Mesodermal cell (in vitro differentiated cells): ENCODE measurements at regions not wholly inside any gene's neighbourhood (a gene's known extent, or its start where the extent isn't known, plus 50 kb on each side); places are given as distances from the start of the nearest gene placed in this dataset.

ENCODE experiments used
- H3K27ac ChIP-seq: 2 replicates; pipeline ENCODE4 v1.7.0; 2013; ENCODE audit warnings: mild to moderate bottlenecking, low read depth, low read length, moderate library complexity; ENCODE audit not compliant: severe bottlenecking
- H3K36me3 ChIP-seq: 2 replicates; pipeline ENCODE4 v1.7.1; 2013; ENCODE audit warnings: mild to moderate bottlenecking, low read length, moderate library complexity; ENCODE audit not compliant: control insufficient read depth, insufficient read depth
- H3K4me1 ChIP-seq: one replicate; pipeline ENCODE4 v1.7.1; 2013; ENCODE audit warnings: mild to moderate bottlenecking, low read length; ENCODE audit not compliant: insufficient read depth, control insufficient read depth, poor library complexity, severe bottlenecking
- H3K4me3 ChIP-seq: 2 replicates; pipeline ENCODE4 v1.7.0; 2013; ENCODE audit warnings: low read length, control low read depth, mild to moderate bottlenecking; ENCODE audit not compliant: insufficient read depth, poor library complexity, severe bottlenecking; ENCODE audit errors: extremely low read depth
- H3K9me3 ChIP-seq: 2 replicates; pipeline ENCODE4 v1.7.1; 2013; ENCODE audit warnings: mild to moderate bottlenecking, low read length, moderate library complexity; ENCODE audit not compliant: control insufficient read depth
- WGBS, 2 experiments: methylation state at CpG; one replicate each; pipeline ENCODE4 v1.1.5; 2013; ENCODE audit warnings: missing lambda C conversion rate in 2 of 2; ENCODE audit not compliant: insufficient coverage in 2 of 2; 5-methylcytosine and 5-hydroxymethylcytosine counted together

DNA sequence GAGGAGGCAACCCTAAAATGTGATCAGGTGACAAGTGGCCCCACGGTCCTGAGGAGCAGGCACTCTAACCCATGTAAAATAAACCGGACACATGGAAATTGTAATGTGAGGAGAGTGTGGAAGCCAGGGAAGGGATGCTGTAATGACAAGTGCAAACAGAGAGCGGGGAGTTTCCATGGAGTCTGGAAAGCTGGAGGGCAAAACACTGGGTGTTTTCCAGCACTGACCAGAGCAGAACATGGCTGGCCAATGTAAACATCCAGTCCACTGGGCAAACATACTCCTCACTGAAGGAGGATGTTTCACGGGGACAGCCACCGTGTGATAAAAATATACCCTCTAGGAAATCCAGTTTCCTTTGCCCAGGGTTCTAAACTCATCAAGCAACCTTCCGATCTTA is 219.0 kb upstream of the JARID2 start:
- H3K4me3 ChIP-seq = no peak overlapping the region
- no peaks in the 10 kb centered on the region for H3K4me1 ChIP-seq
- WGBS, 2 experiments = 93 to 94% methylated on average over 3 to 5 of the region's 6 CpGs
- H3K27ac ChIP-seq = no peak overlapping the region
- H3K36me3 ChIP-seq = no peaks in the 10 kb centered on the region
- H3K9me3 ChIP-seq = peaks cover 4% of the 10 kb centered on the region

- Histone ChIP-seq H3K27ac (no peak overlapping the region), H3K36me3 (no peaks in the 10 kb centered on the region), H3K4me3 (no peak overlapping the region), H3K4me1 (no peaks in the 10 kb centered on the region), H3K9me3 (peaks cover 4% of the 10 kb centered on the region)
- WGBS, 2 experiments = 83 to 100% methylated on average over 1 of the region's 2 CpGs
Measured at GRCh38 chr6:15027472-15027871, 218.4 kb upstream of the JARID2 start.

- Histone ChIP-seq H3K9me3 (peaks cover 4% of the 10 kb centered on the region), H3K27ac (no peak overlapping the region), H3K36me3 (no peaks in the 10 kb centered on the region), H3K4me1 (no peaks in the 10 kb centered on the region), H3K4me3 (no peak overlapping the region)
- 83% methylated on average over 1 of the region's 2 CpGs; no CpG with 5 or more reads in 1 of the 2 experiments for WGBS, 2 experiments
Measured at GRCh38 chr6:15032015-15032414, 213.9 kb upstream of the JARID2 start.

DNA sequence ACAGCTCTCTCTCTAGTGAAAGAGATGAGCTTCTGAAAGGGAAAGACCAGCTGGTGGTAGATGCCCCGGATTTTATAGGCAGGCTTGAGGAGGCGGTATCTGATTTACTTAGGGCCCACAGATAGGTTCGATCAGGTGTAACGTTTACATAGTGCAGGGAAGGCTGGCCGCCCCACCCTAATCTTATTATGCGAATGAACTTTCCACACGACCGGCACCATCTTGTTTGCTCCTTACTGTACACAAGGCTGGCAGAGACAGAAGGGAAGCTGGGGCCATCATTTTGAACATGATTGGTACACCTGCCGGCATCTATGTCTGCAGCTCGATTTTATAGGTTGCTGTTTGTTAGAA is 212.0 kb upstream of the JARID2 start:
- no peaks in the 10 kb centered on the region for H3K36me3 ChIP-seq
- H3K4me3 ChIP-seq = no peak overlapping the region
- WGBS, 2 experiments = 88 to 91% methylated on average over 8 to 9 of the region's 10 CpGs
- no peak overlapping the region for H3K27ac ChIP-seq
- H3K4me1 ChIP-seq = no peaks in the 10 kb centered on the region
- H3K9me3 ChIP-seq = peaks cover 4% of the 10 kb centered on the region

- WGBS, 2 experiments = 77 to 79% methylated on average over 8 to 10 of the region's 10 CpGs
- H3K4me1 ChIP-seq = no peaks in the 10 kb centered on the region
- H3K36me3 ChIP-seq = no peaks in the 10 kb centered on the region
- H3K27ac ChIP-seq = no peak overlapping the region
- no peak overlapping the region for H3K4me3 ChIP-seq
- H3K9me3 ChIP-seq = no peaks in the 10 kb centered on the region
Measured at GRCh38 chr6:15036690-15037245, 209.1 kb upstream of the JARID2 start.

DNA sequence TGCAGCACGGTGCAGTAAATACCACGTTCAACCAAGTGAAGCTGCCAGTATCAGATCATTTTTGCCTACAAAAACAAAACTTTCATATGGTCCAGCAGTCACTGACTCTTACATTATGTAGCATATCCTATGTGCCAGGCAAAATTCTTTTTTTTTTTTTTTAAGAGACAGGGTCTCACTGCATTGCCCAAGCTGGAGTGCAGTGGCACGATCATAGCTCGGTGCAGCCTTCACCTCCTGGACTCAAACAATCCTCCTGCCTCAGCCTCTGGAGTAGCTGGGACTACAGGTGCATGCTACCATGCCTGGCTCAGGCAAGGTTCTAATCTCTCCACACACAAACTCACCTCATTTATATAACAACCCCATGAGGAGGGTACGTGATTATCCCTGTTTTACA is 208.6 kb upstream of the JARID2 start:
- Histone ChIP-seq H3K4me1 (no peaks in the 10 kb centered on the region), H3K36me3 (no peaks in the 10 kb centered on the region), H3K4me3 (no peak overlapping the region), H3K9me3 (no peaks in the 10 kb centered on the region), H3K27ac (no peak overlapping the region)
- 94 to 100% methylated on average over 4 to 5 of the region's 5 CpGs for WGBS, 2 experiments

DNA sequence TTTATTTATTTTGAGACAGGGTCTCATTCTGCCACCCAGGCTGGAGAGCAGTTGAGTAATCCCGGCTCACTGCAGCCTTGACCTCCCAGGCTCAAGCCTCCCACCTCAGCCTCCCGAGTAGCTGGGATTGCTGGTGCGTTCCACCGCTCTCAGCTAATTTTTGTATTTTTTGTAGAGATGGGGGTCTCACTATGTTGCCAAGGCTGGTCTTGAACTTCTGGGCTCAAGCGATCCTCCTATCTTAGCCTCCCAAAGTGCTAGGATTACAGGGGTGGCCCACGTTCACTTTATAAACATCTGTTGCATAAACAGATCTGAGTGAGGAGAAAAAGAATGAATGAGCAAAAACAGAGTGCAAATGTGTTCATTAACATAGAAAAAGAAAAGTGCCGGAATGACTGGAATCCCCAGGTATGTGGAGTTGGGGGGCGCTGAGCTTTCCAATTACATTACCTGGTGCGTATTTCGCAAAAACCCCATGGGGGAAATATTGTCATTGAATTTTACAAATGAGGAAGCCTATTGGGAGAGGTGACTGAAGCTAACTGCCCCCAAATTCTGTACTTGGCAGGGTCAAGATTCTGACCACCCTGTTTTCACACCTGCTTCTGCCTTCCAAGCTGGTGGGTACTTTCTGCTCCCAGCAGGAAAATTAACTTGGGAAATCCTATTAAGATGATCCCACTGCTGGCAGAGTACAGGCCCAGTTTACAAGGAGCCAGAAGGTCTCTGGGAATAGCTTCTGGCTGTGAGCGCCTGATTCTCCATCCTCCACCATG is 207.7 kb upstream of the JARID2 start:
- Histone ChIP-seq H3K4me3 (no peak overlapping the region), H3K36me3 (no peaks in the 10 kb centered on the region), H3K27ac (no peak overlapping the region), H3K4me1 (no peaks in the 10 kb centered on the region), H3K9me3 (no peaks in the 10 kb centered on the region)
- WGBS, 2 experiments = 78 to 79% methylated on average over 6 of the region's 11 CpGs

DNA sequence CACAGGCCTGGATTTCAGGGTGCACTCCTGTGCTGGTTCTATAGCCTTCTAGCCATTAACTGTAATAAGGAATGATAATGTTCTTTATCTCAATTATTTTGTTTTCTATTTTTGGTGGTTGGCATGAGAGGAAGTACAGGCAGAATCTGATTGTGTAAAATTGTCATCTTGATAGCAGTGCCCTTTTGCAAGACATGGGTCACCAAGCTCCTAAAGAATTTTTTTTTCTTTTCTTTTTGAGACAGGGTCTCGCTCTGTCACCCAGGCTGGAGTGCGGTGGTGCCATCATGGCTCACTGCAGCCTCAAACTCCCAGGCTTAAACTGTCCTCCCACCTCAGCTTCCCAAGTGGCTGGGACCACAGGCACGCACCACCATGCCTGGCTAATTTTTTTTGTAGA is 206.7 kb upstream of the JARID2 start:
- no peaks in the 10 kb centered on the region for H3K36me3 ChIP-seq
- H3K9me3 ChIP-seq = no peaks in the 10 kb centered on the region
- WGBS, 2 experiments = 89 to 96% methylated on average over 2 to 3 of the region's 3 CpGs
- no peak overlapping the region for H3K4me3 ChIP-seq
- no peak overlapping the region for H3K27ac ChIP-seq
- H3K4me1 ChIP-seq = peaks cover 3% of the 10 kb centered on the region

GRCh38 chr6:15042938-15043337 is 202.9 kb upstream of the JARID2 start:
- no peak overlapping the region for H3K27ac ChIP-seq
- no peaks in the 10 kb centered on the region for H3K36me3 ChIP-seq
- H3K9me3 ChIP-seq = no peaks in the 10 kb centered on the region
- no peak overlapping the region for H3K4me3 ChIP-seq
- peaks cover 3% of the 10 kb centered on the region for H3K4me1 ChIP-seq
- 93% methylated on average over 3 of the region's 4 CpGs; no CpG with 5 or more reads in 1 of the 2 experiments for WGBS, 2 experiments

DNA sequence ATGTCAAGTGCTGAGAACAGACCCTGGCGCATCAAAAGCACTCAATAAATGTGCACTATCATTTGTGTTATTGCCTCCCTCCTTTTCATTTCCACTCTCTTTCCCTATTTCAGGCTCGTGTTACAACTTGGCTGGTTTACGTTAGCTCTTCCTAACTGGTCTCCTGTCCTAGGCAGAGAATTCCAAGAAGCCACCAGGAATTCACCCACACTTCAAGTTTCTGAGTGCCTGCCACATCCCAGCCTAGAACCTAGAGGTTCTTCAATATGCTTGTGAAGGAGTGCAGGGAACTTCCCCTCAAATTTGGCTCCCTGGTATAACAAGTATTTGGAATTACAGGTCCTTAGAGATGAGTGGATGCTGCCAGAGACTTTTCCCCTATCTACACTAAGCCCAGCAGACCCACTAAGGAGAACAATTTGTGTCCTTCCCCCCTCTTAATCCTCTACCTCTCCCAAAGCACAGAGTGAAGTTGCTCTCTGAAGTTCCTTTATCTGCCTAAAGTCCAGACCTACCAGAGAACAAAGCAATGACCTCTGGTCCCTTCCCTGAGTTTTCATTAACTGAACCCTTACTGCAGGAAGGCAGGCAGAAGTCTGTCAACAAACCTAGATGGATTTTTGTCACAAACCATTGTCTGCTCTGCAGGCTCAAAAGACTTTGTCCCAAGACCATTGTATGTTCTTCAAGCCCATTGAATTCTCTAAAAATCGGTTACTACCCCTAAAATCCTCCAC is 201.6 kb upstream of the JARID2 start:
- 79 to 86% methylated on average over 3 of the region's 4 CpGs for WGBS, 2 experiments
- H3K27ac ChIP-seq = no peak overlapping the region
- no peaks in the 10 kb centered on the region for H3K36me3 ChIP-seq
- no peaks in the 10 kb centered on the region for H3K9me3 ChIP-seq
- H3K4me3 ChIP-seq = no peak overlapping the region
- peaks cover 3% of the 10 kb centered on the region for H3K4me1 ChIP-seq

DNA sequence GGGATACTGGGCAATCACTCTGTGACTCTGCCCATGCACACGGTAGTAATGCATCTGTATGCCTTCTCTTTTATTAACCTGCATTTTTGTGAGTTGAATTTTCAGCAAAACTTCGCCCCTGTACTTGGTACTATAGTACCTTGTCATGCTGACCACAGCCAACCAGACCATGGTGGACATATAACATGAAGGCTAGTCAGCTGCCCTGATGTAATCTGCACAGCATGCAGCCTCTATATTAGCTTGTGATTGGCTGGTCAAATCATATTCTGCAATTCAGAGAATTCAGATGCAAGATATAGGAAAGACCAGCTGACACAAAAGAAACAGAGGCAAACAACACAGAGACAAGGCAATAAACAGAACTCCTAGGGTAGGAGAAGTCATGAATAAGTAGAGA is 200.9 kb upstream of the JARID2 start:
- 93 to 94% methylated on average over 2 of the region's 2 CpGs for WGBS, 2 experiments
- Histone ChIP-seq H3K27ac (no peak overlapping the region), H3K4me3 (no peak overlapping the region), H3K9me3 (no peaks in the 10 kb centered on the region), H3K4me1 (peaks cover 3% of the 10 kb centered on the region), H3K36me3 (no peaks in the 10 kb centered on the region)
